Ishikawa (cell line): ENCODE measurements at regions not wholly inside any gene's neighbourhood (a gene's known extent, or its start where the extent isn't known, plus 50 kb on each side); places are given as distances from the start of the nearest gene placed in this dataset.

Source experiments
- CEBPB ChIP-seq: IDR thresholded peaks from 2 replicates; pipeline ENCODE4 v1.6.1; 2012
- EP300 ChIP-seq: IDR thresholded peaks from 2 replicates; pipeline ENCODE4 v1.6.1; 2012; ENCODE audit warnings: borderline replicate concordance
- NFIC ChIP-seq: IDR thresholded peaks from 2 replicates; pipeline ENCODE4 v1.6.1; 2012
- RAD21 ChIP-seq: IDR thresholded peaks from 2 replicates; pipeline ENCODE4 v1.6.1; 2012; ENCODE audit warnings: low read depth
- ZBTB7A ChIP-seq: IDR thresholded peaks from 2 replicates; pipeline ENCODE4 v1.6.1; 2012; ENCODE audit warnings: low read depth
- TF ChIP-seq, protein P1 (sequence below): IDR thresholded peaks from 2 replicates; pipeline ENCODE4 v1.6.1; 2012

DNA sequence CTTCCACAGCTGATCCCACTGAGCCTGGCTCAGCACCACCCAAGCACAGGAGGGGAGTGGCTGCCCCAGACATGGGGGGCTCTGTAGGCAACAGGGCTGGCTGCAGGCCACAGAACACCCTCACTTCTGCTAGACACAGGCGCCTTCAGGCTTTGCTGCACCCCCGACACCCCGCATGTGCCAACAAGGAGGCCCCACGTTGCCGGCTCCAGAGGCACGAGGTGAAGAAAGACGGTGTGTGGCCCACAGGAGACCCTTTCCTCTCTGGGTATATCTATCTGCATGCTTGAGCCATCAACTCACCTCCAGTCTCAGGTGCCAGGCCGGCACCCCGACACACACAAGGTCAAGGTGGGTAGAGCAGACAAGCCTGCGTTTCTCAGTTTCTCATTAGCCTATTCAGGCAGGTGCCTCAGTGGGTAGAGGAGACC is 158.3 kb downstream of the DLL1 start:
- TF ChIP-seq EP300, result no peak
- TF ChIP-seq, protein P1, sequence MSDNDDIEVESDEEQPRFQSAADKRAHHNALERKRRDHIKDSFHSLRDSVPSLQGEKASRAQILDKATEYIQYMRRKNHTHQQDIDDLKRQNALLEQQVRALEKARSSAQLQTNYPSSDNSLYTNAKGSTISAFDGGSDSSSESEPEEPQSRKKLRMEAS, result no peak
- TF ChIP-seq ZBTB7A, result no peak
- TF ChIP-seq RAD21, result no peak
- TF ChIP-seq NFIC, result no peak
- TF ChIP-seq CEBPB, result no peak
